GM21529 (cell line): ENCODE measurements at regions not wholly inside any gene's neighbourhood (a gene's known extent, or its start where the extent isn't known, plus 50 kb on each side); places are given as distances from the start of the nearest gene placed in this dataset.

Experiments
- ATAC-seq: cut with Tn5 transposase; IDR thresholded peaks from one replicate; pipeline ENCODE4 v1.9.1; 2021; ENCODE audit not compliant: unreplicated experiment

DNA sequence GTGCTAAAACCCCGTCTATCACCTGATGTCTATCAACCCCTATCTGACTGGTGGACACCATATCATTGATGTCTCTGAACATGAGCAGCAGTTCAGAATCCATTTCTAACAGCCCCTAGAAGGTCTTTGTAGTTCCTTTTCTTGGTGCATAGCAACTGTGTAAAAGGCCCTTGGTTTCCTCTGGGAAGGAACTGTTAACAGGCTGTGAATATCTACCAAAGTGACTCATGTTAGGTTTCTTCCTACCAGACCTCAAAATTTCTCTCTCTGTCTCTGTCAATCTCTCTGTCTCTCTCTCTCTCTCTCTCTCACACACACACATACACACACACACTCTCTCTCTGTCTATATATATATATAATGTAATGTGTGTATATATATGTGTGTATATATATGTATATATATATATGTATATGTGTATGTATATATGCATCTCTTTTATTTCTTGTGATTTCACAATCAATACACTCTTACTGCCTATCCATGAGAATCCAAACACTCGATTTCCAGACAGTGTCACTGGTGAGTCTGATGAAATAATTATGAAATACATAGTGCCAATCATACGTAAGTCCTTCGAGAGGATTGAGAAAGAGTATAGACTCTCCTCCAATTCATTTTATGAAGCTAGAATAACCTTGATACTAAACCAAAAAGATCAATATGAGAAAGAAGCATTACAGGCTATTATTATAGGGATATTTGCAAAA lies 335.9 kb upstream of the SLCO3A1 start:
- ATAC-seq = no peak

DNA sequence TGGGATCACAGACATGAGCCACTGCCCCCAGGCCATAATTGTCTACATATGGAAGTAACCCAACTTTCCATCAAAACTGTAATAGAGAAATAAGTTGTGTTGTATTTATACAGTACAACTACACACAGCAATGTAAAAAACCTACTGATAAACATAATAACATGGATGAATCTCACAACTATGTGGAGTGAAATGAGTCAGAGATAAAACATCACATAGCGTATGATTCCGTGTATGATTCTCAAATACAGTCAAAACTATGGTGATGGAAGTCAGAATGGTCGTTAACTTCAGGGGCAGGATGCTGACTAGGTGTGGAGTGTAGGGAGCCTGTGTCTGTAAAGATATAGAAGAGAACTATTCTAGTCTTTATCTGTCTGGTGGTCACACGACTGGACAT lies 332.7 kb upstream of the SLCO3A1 start:
- ATAC-seq = no peak

DNA sequence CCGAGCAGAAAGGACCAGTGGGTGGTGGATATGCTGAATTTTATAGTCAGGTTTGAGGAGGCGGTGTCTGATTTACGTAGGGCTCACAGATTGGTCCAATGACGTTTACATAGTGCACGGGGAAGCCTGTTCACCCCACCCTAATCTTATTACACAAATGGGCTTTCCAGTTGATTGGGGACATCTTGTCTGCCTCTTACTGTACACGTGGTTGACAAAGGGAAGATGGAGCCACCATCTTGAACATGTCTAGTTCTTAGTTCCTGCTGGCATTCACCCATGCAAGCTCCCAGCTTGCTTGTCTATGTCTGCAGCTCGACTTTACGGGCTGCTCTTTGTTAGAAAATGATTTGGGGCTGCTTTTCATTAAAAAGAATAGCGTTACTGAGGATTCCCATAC lies 332.0 kb upstream of the SLCO3A1 start:
- no peak for ATAC-seq

DNA sequence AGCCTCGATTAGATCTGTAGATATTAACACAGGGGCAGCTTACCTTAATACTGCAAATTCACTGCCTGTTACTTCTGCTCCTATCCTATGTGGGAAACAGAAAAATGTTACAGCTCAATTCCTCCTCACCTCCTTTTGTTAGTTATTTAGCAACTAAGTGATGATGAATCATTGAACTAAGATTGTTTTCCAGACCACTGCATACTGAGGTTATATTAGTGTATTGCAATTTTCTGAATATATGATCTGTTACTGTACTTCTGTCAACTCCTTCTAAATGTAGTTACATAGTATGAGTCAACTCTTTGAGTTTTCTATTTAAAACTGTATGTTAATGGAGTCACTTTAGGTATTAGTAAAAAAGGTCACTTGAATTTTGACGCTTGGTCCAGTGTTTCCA lies 331.5 kb upstream of the SLCO3A1 start:
- ATAC-seq = no peak

DNA sequence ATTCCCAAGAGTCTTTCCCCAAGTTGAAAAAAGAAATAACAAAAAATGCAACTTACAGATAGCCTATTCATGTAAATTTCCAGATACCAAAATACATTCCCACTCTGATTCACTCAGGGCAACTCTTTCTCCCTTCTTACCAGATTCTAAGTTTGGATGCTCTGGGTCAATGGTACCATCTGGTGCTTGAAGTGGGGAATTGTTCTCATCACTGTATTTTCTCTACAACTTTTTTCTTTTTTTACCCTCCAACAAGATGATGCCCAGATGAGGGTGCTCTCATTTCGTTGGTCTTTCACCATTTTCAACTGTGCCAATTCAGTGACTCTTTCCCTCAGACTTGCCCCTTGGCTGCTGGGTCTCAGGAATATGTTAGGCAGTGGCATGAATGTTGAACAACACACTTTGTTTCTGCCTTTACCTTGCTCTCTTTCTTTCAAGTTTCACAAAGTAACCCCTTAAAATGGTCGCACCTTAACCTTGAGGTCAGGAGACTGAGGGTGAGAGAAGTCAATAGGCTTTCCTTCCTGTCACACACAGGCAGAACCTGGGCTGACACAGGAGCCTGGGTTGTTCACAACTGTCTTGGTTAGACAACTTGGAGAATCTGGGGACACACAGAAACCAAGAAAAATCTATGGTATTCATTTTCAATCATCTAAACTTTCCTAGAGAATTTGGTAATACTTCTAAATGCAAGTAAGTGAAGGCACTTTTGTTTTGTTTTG lies 330.7 kb upstream of the SLCO3A1 start:
- no peak for ATAC-seq

DNA sequence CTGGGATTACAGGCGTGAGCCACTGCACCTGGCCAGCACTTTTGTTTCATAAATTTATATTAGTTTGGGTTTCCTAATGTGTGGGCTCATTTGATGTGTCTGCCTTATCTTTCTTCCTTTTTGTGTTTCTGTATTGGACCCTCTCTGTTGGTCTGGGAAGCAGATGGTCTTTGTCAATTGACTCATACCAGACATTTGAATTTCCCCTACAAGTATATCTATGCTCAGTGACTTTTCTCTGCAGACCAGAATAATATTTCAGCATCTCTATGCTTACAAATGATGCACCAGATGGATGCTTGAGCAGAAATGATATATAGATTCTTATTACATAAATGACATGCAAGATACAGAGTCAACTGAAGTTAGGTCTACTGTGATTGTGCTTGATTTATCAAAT lies 329.9 kb upstream of the SLCO3A1 start:
- no peak for ATAC-seq

DNA sequence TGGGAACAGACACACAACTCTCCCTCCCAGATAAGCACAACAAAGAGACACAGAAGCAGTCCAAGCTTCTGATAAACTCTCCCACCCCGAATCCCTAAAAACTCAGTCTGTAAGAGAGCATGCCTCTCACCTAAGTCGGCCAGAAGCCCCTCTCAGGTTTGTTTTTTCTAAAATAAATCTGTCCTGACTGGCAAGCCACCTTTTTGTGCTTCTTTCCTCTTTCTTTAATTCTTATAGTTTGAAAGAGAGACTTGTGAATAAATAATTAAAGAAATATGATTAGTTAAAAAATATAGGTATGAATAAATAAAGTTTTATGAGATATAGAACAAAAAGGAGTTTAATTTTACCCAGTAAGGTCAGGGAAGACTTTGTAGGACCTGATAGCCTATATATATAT lies 329.0 kb upstream of the SLCO3A1 start:
- ATAC-seq = no peak

DNA sequence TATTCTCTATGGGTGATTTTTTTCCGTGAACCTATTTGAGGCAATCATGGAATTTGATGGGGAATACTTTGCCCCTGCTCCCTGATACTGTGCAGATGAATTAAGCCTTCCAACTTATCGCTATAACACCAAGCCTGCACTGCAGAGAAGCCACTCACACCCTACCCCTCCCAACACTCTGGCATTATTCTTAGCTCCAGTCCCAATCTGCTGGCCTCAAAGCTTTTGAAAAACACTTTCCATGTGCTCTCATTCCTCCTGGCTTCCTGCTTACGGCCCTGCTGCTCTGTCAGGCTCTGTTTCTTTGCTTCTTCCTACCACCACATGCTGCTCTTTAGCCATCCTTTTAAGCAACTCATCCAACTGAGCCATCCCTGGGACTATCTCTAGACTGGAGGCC lies 327.8 kb upstream of the SLCO3A1 start:
- ATAC-seq = no peak

DNA sequence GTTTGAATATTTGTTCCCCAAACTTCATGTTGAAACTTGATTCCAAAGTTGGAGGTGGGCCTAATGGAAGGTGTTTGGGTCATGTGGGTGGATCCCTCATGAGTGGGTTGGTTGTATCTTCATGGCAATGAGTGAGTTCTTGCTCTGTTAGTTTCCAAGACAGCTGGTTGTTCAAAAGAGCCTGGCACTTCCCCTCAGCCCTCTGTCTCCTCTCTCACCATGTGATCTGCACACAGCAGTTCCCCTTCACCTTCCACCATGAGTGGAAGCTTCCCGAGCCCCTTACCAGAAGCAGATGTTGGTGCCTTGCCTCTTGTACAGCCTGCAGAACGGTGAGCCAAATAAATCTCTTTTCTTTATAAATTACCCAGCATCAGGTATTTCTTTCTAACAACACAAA lies 327.1 kb upstream of the SLCO3A1 start:
- no peak for ATAC-seq

DNA sequence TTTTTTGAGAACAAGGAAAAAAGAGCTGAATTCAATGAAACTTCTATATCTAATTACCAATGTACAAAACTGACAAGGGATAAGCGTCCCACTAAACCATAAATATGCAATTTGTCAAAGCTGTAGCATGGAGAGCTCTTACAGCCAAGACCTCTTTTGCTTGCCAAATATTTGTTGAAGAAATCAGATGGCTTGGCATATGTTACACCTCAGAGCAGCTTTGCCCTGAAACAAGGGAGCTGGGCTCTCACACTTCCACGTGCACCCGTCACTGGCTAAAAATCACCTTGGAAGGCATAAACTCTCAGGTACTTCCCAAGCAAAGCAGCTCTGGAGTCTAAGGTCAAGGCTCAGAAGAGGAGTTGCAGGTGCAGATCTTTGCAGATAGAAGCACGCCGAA lies 324.7 kb upstream of the SLCO3A1 start:
- no peak for ATAC-seq

DNA sequence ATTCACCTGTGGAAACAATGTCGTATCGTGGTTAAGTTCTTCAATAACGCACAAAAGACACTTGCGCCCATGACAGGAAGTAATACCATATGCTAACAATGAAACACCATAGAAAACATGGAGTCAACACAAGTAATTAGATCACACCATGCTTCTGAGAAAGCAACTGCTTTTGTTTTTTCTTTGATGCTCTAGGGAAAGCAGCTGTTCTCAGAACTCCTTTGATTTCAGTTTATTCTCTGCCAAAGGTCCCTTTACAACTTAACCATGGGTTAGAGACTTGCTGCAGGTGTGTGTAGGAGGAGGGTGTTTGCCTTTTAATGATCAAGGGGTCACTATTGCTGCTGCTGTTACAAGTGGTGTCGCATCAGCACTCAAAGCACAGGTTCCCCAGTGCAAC lies 324.0 kb upstream of the SLCO3A1 start:
- no peak for ATAC-seq

DNA sequence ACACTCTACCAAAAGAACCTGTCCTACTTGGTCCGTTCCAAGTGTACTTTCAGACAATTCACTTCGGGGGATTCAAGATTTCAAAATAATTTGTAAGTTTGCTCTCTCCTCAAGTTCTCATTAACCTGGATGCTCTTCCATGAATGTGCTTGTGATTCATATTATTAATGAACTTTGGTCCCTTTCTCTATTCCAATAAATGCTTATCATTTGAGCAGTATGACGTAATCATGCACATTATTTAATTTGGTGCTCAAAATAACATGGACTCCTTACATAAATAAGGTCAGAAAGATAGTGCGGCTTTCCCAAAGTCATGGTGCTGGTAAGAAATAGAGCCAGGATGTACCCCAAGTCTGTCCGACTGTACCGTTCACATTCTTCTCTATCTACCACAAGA lies 323.2 kb upstream of the SLCO3A1 start:
- no peak for ATAC-seq

DNA sequence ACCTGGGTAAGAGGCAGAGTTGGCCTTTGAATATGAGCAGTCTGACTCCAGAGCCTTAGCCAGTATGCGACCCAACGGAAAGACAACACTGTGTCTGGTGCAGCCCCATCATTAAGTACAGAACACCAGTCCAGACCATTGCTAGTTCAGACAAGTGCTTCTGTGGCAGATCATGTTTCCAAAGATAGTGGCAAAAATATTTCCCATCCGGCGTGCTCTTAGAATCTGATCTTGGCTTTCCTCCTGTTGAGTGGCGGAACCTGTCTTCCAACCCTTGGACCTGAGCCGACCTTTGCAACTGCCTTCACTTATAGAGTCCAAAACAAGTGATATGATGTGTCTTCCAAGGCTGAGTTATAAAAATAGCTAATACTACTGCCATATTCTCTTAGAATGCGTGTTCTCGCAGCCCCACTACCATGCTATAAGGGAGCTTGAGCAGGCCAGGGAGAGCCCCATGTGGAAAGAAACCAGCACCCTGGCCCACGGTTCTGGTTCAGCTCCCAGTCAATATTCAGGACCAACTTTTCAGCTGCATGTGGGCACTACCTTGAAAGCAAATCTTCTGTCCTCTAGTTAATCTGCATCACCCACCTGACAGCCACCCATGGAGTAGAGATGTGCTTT lies 322.4 kb upstream of the SLCO3A1 start:
- ATAC-seq = no peak

DNA sequence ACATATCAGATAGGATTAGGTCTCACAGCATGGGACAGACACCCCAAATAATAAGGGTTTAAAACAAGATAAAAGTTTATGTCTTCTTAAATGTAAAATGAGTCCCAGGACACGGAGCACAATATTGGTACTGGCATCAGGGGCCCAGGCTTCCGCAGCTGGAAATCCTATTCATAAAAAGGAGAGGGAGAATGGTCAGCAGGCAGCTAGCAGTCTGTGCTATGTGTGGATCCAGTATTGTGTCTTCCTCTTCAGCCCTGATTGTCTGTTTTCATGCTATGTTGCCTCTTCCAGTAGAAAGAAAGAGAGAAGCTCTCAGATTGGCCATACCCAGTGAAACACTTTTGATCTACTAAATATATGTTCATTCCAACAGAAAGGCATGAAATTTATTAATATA lies 319.3 kb upstream of the SLCO3A1 start:
- no peak for ATAC-seq

DNA sequence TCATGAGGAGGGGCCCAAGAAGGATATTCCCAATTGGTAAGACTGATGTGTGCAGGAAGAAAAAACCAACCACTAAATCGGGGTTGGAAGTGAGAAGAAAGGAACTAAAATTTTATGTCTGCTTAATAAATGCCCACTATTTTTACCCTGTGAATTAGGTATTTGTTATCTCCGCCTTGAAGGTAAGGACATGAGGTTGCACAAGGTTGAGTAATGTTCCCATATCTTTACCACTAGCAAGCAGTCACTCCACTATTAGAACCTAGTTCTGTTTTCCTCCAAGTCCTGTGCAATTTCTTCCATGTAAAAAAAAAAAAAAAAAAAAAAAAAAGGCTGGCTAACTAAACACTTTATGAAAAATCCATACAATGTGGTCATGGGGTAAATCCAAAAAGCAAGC lies 318.5 kb upstream of the SLCO3A1 start:
- no peak for ATAC-seq

DNA sequence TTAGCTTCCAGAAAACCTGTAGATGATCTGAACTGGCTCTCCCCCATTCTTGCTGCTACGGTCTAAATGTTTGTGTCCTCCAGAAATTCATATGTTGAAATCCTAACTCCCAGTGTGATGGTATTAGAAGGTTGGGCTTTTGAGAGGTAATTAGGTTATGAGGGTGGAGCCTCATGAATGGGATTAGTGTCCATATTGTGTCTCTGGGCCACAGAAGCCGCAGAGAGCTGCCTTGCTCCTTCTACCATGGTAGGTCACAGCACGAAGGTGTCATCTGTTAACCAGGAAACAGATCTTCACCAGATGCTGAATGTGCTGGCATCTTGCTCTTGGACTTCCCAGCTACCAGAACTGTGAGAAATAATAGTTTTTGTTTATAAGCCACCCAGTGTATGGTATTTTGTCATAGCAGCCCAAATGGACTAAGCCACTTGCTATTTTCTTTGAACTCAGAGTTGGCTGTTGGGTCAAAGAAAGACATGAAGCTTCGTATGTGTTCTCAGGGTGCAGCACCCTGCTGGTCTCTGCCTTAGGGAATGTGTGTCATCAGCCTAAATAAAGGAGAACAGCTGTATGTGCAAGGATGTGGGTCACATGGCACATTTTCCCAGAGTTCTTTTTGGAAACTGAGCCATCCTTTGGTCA lies 317.5 kb upstream of the SLCO3A1 start:
- ATAC-seq = no peak

DNA sequence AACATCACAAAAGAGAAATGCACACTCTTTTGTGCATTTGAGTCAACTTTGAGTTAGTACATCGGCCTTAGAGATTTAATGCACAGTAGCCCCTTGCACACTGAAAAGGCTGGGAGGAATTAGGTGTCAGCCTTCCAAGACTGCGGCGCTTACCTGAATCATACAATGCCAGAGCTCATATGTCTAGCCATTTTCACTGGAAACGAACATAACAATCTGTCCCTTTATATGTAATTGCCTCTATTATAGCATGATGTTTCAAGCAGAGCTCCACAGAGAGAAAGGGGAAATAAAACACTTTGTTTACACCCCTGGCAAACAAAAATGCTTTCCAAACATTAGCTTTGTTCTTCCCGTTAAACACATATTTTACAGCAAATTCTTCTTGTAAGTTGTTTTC lies 315.7 kb upstream of the SLCO3A1 start:
- ATAC-seq = no peak

DNA sequence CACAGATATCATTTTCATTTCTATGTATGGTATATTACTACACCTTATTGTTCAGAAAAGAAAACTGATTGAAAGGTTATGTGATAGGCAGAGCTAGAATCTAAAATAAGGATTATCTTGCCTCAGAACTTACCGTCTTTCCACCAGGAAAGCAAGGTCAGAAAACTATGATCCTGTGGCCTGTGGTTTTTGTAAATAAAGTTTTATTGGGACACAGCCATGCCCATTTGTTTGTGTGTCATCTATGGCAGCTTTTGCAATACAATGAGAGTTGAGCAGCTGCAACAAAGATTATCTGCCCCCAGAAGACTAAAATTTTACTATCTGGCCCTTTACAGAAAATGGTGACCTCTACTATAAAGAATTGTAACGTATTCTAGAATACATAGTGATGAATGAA lies 314.7 kb upstream of the SLCO3A1 start:
- ATAC-seq = no peak

DNA sequence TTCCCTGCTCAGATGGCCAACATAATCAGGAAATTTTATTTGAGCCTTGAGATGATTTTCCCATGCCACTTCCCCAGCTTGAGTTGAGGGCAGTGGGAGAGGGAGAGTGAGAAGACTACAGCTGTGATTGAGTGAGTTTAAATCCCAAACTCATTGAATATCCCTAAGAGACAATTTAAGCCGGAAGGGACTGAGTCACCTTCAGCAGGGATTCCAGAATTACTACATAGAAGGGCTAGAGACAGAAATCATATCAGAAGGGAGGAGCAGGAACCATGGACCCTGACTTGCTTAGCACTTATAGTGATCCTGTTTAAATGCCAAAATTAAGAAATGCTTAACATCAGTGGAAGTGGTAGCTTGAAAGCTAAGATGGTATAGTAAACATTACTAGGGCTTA lies 312.2 kb upstream of the SLCO3A1 start:
- ATAC-seq = no peak

DNA sequence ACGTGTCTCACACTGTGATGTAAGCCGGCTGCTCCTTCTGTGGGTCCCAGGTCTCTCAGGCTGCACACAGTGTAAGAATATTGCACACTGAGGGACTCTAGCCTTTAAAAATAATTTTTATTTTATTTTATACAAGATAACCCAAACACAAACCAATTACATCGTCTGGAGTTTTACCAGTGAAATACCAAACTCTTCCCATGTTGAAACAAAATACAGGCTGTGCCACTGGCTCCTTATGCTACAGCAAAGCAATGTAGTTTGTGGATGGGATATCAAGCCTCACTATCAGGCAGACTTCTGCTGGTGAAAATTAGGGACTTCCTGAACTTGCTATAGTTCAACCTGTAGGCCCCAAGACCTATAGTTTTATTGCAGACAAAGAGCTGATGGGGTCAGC lies 311.3 kb upstream of the SLCO3A1 start:
- ATAC-seq = no peak

DNA sequence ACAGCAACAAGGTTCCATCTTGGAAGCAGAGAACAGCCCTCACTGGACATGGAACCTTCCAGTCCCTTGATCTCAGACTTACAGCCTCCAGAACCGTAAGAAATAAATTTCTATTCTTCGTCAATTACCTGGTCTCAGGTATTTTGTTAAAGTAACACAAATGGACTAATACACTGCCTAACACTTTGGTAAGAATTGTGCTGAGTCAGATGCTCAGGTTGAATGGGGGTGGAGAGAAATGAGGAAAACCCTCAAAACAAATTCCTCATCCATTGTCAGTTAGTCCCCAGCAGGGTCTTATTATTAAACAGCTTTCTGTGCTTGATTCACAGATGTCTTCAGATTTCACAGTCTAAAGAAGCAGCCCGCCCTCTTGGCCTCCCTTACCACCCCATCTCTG lies 306.2 kb upstream of the SLCO3A1 start:
- ATAC-seq = no peak

DNA sequence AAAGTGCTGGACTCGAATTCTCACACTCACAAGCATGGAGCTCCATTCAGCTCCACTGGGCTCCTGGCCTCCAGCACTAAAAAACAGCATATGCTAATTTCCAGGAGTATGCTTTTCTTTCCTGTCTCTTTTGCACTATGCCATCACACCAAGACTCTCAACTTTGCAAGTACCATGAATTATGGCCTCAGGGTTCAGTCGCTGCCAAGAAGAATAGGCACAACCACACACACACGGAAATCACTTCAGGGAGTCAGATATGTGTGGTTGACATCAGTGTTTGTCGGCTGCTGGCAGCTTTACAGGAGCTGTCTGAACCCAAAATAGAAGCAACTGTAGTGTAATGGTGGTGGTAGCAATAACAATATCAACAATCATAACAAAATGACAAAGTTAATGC lies 305.0 kb upstream of the SLCO3A1 start:
- ATAC-seq = no peak
